IMR-90 (cell line): ENCODE measurements at regions not wholly inside any gene's neighbourhood (a gene's known extent, or its start where the extent isn't known, plus 50 kb on each side); places are given as distances from the start of the nearest gene placed in this dataset.

ENCODE experiments used
- ATAC-seq: fragments of 200-7000 bp; cut with Tn5 transposase; 2 replicates; pipeline ENCODE4 v1.9.1; 2020; ENCODE audit warnings: low read depth, mild to moderate bottlenecking, moderate library complexity
- BruUV-seq: library from RNA; stranded (reverse); fragments of 400-500 nt; replicated peaks from 2 replicates; lab custom pipeline; 2021; lab: Mats Ljungman, UMichigan
- CTCF ChIA-PET: fragments of 300-600 bp; formaldehyde crosslinking; extraction: SDS; loops from one replicate; lab custom pipeline; 2021; ENCODE audit warnings: antibody characterized with exemption; lab: Yijun Ruan, JAX
- POLR2A ChIA-PET: fragments of 300-600 bp; sonication (Branson Sonifier 250); formaldehyde crosslinking; loops from one replicate; lab custom pipeline; 2022; ENCODE audit warnings: antibody characterized with exemption; ENCODE audit not compliant: unreplicated experiment; lab: Charles Lee
- DNase-seq: peaks from one replicate; pipeline ENCODE4 v3.0.0; 2013
- H2AFZ ChIP-seq: replicated peaks from 2 replicates; pipeline ENCODE3; 2013; ENCODE audit warnings: low read length, mild to moderate bottlenecking; ENCODE audit not compliant: poor library complexity
- H2AK5ac ChIP-seq: 2 replicates; pipeline ENCODE4 v1.6.1; 2013; ENCODE audit warnings: low read depth, low read length, inconsistent platforms
- H2AK9ac ChIP-seq: replicated peaks from 2 replicates; pipeline ENCODE3; 2013; ENCODE audit warnings: mild to moderate bottlenecking, low read depth, low read length, moderate library complexity; ENCODE audit not compliant: poor library complexity
- H2BK120ac ChIP-seq: 2 replicates; pipeline ENCODE4 v1.6.1; 2013; ENCODE audit warnings: low read depth, low read length, inconsistent platforms
- H2BK15ac ChIP-seq: 3 replicates; pipeline ENCODE4 v1.6.1; 2013; ENCODE audit warnings: low read depth, low read length, inconsistent platforms
- H2BK20ac ChIP-seq: 2 replicates; pipeline ENCODE4 v1.6.1; 2013; ENCODE audit warnings: low read depth, mild to moderate bottlenecking, inconsistent platforms, low read length, moderate library complexity
- H2BK5ac ChIP-seq: 2 replicates; pipeline ENCODE4 v1.6.1; 2013; ENCODE audit warnings: mild to moderate bottlenecking, low read depth, low read length, inconsistent platforms; ENCODE audit not compliant: poor library complexity, severe bottlenecking
- H3K14ac ChIP-seq: replicated peaks from 2 replicates; pipeline ENCODE4 v1.6.1; 2013; ENCODE audit warnings: low read depth, low read length, inconsistent platforms
- H3K18ac ChIP-seq: 2 replicates; pipeline ENCODE4 v1.6.1; 2013; ENCODE audit warnings: low read depth, low read length, control low read depth
- H3K23ac ChIP-seq: 2 replicates; pipeline ENCODE4 v1.6.1; 2013; ENCODE audit warnings: low read depth, low read length, inconsistent platforms
- H3K27ac ChIP-seq: 2 replicates; pipeline ENCODE4 v1.5.1; 2013; ENCODE audit warnings: mild to moderate bottlenecking, control low read depth, low read length; ENCODE audit not compliant: insufficient read depth
- H3K27me3 ChIP-seq: 2 replicates; pipeline ENCODE4 v1.6.1; 2013; ENCODE audit warnings: low read length; ENCODE audit not compliant: control insufficient read depth, insufficient read depth
- H3K36me3 ChIP-seq: 2 replicates; pipeline ENCODE4 v1.6.1; 2013; ENCODE audit warnings: low read length, mixed read lengths; ENCODE audit not compliant: control insufficient read depth, insufficient read depth
- H3K4ac ChIP-seq: 2 replicates; pipeline ENCODE4 v1.6.1; 2013; ENCODE audit warnings: low read depth, low read length, inconsistent platforms
- H3K4me1 ChIP-seq: 2 replicates; pipeline ENCODE4 v1.6.1; 2013; ENCODE audit warnings: low read length, mixed read lengths; ENCODE audit not compliant: control insufficient read depth, insufficient read depth
- H3K4me2 ChIP-seq: 2 replicates; pipeline ENCODE4 v1.6.1; 2013; ENCODE audit warnings: low read depth, mild to moderate bottlenecking, control low read depth, low read length, moderate library complexity
- H3K4me3 ChIP-seq: 2 replicates; pipeline ENCODE4 v1.5.1; 2013; ENCODE audit warnings: low read depth, mild to moderate bottlenecking, control low read depth, low read length, moderate library complexity; ENCODE audit not compliant: insufficient read depth
- H3K56ac ChIP-seq: 2 replicates; pipeline ENCODE4 v1.6.1; 2013; ENCODE audit warnings: low read length, inconsistent platforms; ENCODE audit not compliant: insufficient read depth; ENCODE audit errors: extremely low read depth
- H3K79me1 ChIP-seq, 2 experiments: 2 replicates each; pipeline ENCODE4 v1.6.1; 2013; ENCODE audit warnings: low read length in 2 of 2, inconsistent platforms in 1 of 2, low read depth in 1 of 2
- H3K9ac ChIP-seq: 2 replicates; pipeline ENCODE4 v1.6.1; 2013; ENCODE audit warnings: low read depth, low read length, control low read depth
- H3K9me1 ChIP-seq: 2 replicates; pipeline ENCODE4 v1.6.1; 2013; ENCODE audit warnings: low read length, inconsistent platforms; ENCODE audit not compliant: insufficient read depth
- H3K9me3 ChIP-seq: 2 replicates; pipeline ENCODE4 v1.6.1; 2013; ENCODE audit warnings: low read length; ENCODE audit not compliant: control insufficient read depth, insufficient read depth
- H4K20me1 ChIP-seq: 2 replicates; pipeline ENCODE4 v1.6.1; 2013; ENCODE audit warnings: low read length, inconsistent platforms; ENCODE audit not compliant: insufficient read depth
- H4K5ac ChIP-seq: 2 replicates; pipeline ENCODE4 v1.6.1; 2013; ENCODE audit warnings: mild to moderate bottlenecking, low read depth, low read length, control low read depth
- H4K8ac ChIP-seq, 2 experiments: 2 replicates each; pipeline ENCODE4 v1.6.1; 2013; ENCODE audit warnings: low read depth in 2 of 2, low read length in 2 of 2, control low read depth in 1 of 2, inconsistent platforms in 1 of 2
- H4K91ac ChIP-seq: 2 replicates; pipeline ENCODE4 v1.6.1; 2013; ENCODE audit warnings: low read depth, low read length, inconsistent platforms; ENCODE audit not compliant: insufficient read depth
- BHLHE40 ChIP-seq: fragments of 150-350 bp; IDR thresholded peaks from 2 replicates; pipeline ENCODE4 v1.6.1; 2016; ENCODE audit warnings: mild to moderate bottlenecking, low read depth, low read length
- CEBPB ChIP-seq: IDR thresholded peaks from 2 replicates; pipeline ENCODE4 v1.6.1; 2012; ENCODE audit warnings: low read depth, low read length, improper control_type of control experiment
- FOS ChIP-seq: fragments of 150-350 bp; IDR thresholded peaks from 2 replicates; pipeline ENCODE4 v1.6.1; 2016; ENCODE audit warnings: low read depth, low read length
- MAFK ChIP-seq: IDR thresholded peaks from 2 replicates; pipeline ENCODE4 v1.6.1; 2012; ENCODE audit warnings: low read depth, low read length, improper control_type of control experiment
- MXI1 ChIP-seq: IDR thresholded peaks from 2 replicates; pipeline ENCODE4 v1.6.1; 2012; ENCODE audit warnings: low read depth, mild to moderate bottlenecking, low read length, moderate library complexity, borderline replicate concordance
- NFE2L2 ChIP-seq: fragments of 150-350 bp; IDR thresholded peaks from 2 replicates; pipeline ENCODE4 v1.6.1; 2016; ENCODE audit warnings: low read depth, mild to moderate bottlenecking, low read length
- POLR2A ChIP-seq: IDR thresholded peaks from 2 replicates; pipeline ENCODE4 v1.6.1; 2012; ENCODE audit warnings: mild to moderate bottlenecking, low read depth, low read length
- RAD21 ChIP-seq: IDR thresholded peaks from 2 replicates; pipeline ENCODE4 v1.6.1; 2012; ENCODE audit warnings: low read length, improper control_type of control experiment
- RCOR1 ChIP-seq: IDR thresholded peaks from 2 replicates; pipeline ENCODE4 v1.6.1; 2012; ENCODE audit warnings: mild to moderate bottlenecking, low read length, improper control_type of control experiment; ENCODE audit not compliant: insufficient replicate concordance
- RFX5 ChIP-seq: IDR thresholded peaks from 2 replicates; pipeline ENCODE4 v1.8.0; 2012; ENCODE audit warnings: low read depth, mild to moderate bottlenecking, low read length, moderate library complexity
- SMC3 ChIP-seq: fragments of 150-350 bp; IDR thresholded peaks from 2 replicates; pipeline ENCODE4 v1.6.1; 2016; ENCODE audit warnings: low read depth, mild to moderate bottlenecking, antibody characterized with exemption, low read length, moderate library complexity
- WGBS, 2 experiments: methylation state at CpG; one replicate each; pipeline versions ENCODE4 v1.1.5 to v1.1.7; 2013; ENCODE audit warnings: missing lambda C conversion rate in 2 of 2; ENCODE audit not compliant: insufficient read length in 1 of 2; ENCODE audit errors: extremely low coverage in 2 of 2; 5-methylcytosine and 5-hydroxymethylcytosine counted together
- dilution Hi-C: fragments of 300-500 bp; cut with HindIII; formaldehyde crosslinking; loops from one replicate; pipeline ENCODE4 v1.14.3; 2018; ENCODE audit warnings: low sequenced_read_pairs; ENCODE audit not compliant: unreplicated experiment
- in situ Hi-C: fragments of 300-500 bp; cut with MboI; formaldehyde crosslinking; loops from 3 replicates; pipeline ENCODE4 v1.14.3; 2019; ENCODE audit warnings: low sequenced_read_pairs, inconsistent platforms, mixed read lengths
- intact Hi-C: fragments of 100-400 bp; cut with micrococcal nuclease; formaldehyde crosslinking; loops from 2 replicates; pipeline ENCODE4 v1.10.0; 2022
- TF ChIP-seq, protein P1 (sequence below): fragments of 150-350 bp; IDR thresholded peaks from 2 replicates; pipeline ENCODE4 v1.6.1; 2017; ENCODE audit warnings: mild to moderate bottlenecking, antibody characterized with exemption, low read length, low read depth
- TF ChIP-seq, protein P2 (sequence below): conservative IDR thresholded peaks from 2 replicates; pipeline ENCODE4 v1.5.1; 2012; ENCODE audit warnings: mild to moderate bottlenecking, low read depth, low read length, improper control_type of control experiment
- TF ChIP-seq, protein P3 (sequence below): fragments of 150-350 bp; IDR thresholded peaks from 2 replicates; pipeline ENCODE4 v1.6.1; 2016; ENCODE audit warnings: low read depth, mild to moderate bottlenecking, low read length, moderate library complexity, borderline replicate concordance

- H3K4me2 ChIP-seq: no peak overlapping the region
- no peaks in the 10 kb centered on the region for H3K36me3 ChIP-seq
- intact Hi-C loops (no loop called here), dilution Hi-C loops (no loop called here), in situ Hi-C loops (no loop called here)
- H3K79me1 ChIP-seq: no peaks in the 10 kb centered on the region
- H3K56ac ChIP-seq: no peak overlapping the region
- no peak overlapping the region for H3K27ac ChIP-seq
- no peak overlapping the region for H2BK15ac ChIP-seq
- H4K8ac ChIP-seq: no peak overlapping the region
- H2AFZ ChIP-seq: no peak overlapping the region
- no peak overlapping the region for H3K23ac ChIP-seq
- no peaks in the 10 kb centered on the region for H3K4me1 ChIP-seq
- POLR2A ChIA-PET: no interaction called here
- no peak overlapping the region for H3K18ac ChIP-seq
- H2BK5ac ChIP-seq: no peak overlapping the region
- peaks cover 13% of the 10 kb centered on the region for H3K9me3 ChIP-seq
- CTCF ChIA-PET: no interaction called here
- no TSS peak for BruUV-seq
- no peaks in the 10 kb centered on the region for H4K20me1 ChIP-seq
- ATAC-seq (no peak), DNase-seq (no peak)
- no peaks in the 10 kb centered on the region for H3K9me1 ChIP-seq
- H4K91ac ChIP-seq: no peak overlapping the region
- no peaks in the 10 kb centered on the region for H3K27me3 ChIP-seq
- no peak overlapping the region for H3K14ac ChIP-seq
- no peak overlapping the region for H2BK20ac ChIP-seq
- H2BK120ac ChIP-seq: no peak overlapping the region
- H2AK5ac ChIP-seq: no peak overlapping the region
- no peak overlapping the region for H3K9ac ChIP-seq
- no peak overlapping the region for H3K4me3 ChIP-seq
- no peak overlapping the region for H3K4ac ChIP-seq
- no peak overlapping the region for H4K5ac ChIP-seq
- no peak overlapping the region for H2AK9ac ChIP-seq
- TF ChIP-seq NFE2L2 (no peak), BHLHE40 (no peak), FOS (no peak), SMC3 (no peak), RCOR1 (no peak), POLR2A (no peak), CEBPB (no peak), RAD21 (no peak), MXI1 (no peak), MAFK (no peak), RFX5 (no peak)
- TF ChIP-seq, protein P1, sequence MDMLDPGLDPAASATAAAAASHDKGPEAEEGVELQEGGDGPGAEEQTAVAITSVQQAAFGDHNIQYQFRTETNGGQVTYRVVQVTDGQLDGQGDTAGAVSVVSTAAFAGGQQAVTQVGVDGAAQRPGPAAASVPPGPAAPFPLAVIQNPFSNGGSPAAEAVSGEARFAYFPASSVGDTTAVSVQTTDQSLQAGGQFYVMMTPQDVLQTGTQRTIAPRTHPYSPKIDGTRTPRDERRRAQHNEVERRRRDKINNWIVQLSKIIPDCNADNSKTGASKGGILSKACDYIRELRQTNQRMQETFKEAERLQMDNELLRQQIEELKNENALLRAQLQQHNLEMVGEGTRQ: no peak
- TF ChIP-seq, protein P2, sequence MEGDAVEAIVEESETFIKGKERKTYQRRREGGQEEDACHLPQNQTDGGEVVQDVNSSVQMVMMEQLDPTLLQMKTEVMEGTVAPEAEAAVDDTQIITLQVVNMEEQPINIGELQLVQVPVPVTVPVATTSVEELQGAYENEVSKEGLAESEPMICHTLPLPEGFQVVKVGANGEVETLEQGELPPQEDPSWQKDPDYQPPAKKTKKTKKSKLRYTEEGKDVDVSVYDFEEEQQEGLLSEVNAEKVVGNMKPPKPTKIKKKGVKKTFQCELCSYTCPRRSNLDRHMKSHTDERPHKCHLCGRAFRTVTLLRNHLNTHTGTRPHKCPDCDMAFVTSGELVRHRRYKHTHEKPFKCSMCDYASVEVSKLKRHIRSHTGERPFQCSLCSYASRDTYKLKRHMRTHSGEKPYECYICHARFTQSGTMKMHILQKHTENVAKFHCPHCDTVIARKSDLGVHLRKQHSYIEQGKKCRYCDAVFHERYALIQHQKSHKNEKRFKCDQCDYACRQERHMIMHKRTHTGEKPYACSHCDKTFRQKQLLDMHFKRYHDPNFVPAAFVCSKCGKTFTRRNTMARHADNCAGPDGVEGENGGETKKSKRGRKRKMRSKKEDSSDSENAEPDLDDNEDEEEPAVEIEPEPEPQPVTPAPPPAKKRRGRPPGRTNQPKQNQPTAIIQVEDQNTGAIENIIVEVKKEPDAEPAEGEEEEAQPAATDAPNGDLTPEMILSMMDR: no peak
- TF ChIP-seq, protein P3, sequence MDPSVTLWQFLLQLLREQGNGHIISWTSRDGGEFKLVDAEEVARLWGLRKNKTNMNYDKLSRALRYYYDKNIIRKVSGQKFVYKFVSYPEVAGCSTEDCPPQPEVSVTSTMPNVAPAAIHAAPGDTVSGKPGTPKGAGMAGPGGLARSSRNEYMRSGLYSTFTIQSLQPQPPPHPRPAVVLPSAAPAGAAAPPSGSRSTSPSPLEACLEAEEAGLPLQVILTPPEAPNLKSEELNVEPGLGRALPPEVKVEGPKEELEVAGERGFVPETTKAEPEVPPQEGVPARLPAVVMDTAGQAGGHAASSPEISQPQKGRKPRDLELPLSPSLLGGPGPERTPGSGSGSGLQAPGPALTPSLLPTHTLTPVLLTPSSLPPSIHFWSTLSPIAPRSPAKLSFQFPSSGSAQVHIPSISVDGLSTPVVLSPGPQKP: no peak
- WGBS, 2 experiments: no CpG with 5 or more reads among the region's 3 CpGs
Observed at GRCh38 chr2:104616856-104617255, 237.1 kb upstream of the POU3F3 start.
